ENCODE measurements at regions not wholly inside any gene's neighbourhood (a gene's known extent, or its start where the extent isn't known, plus 50 kb on each side); places are given as distances from the start of the nearest gene placed in this dataset.
"Not testable (repeated sequence)": the region's sequence is repeated elsewhere in the genome, so short reads cannot be mapped to it uniquely, and the experiment has no call there.

DNA sequence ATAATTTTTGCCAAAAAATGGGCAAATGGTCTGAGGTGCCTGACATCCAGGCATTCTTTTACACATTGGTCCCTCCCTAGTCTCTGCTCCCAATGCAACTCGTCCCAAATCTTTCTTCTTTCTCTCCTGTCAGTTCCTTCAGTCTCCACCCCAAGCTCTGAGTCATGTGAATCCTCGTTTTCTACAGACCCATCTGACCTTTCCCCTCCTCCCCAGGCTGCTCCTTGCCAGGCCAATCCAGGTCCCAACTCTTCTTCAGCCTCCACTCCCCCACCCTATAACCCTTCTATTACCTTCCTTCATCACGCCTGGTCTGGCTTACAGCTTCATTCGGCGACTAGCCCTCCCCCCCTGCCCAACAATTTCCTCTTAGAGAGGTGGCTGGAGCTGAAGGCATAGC lies 55.3 kb downstream of the BBS10 start:
- not testable (repeated sequence) for H3K27ac Mint-ChIP-seq; H3K27me3 Mint-ChIP-seq (ENCODE audit: low read depth); H3K4me3 Mint-ChIP-seq; H3K4me1 Mint-ChIP-seq; DNase-seq (ENCODE audit: low spot score in 2 of 2, unreplicated experiment in 2 of 2); H3K36me3 Mint-ChIP-seq; H3K9me3 Mint-ChIP-seq

- not testable (repeated sequence) for H3K27ac Mint-ChIP-seq; H3K9me3 Mint-ChIP-seq; H3K27me3 Mint-ChIP-seq (ENCODE audit: low read depth); H3K36me3 Mint-ChIP-seq; H3K4me3 Mint-ChIP-seq; DNase-seq (ENCODE audit: low spot score in 2 of 2, unreplicated experiment in 2 of 2); H3K4me1 Mint-ChIP-seq
Observed at GRCh38 chr12:76292305-76292704, 55.9 kb downstream of the BBS10 start.

DNA sequence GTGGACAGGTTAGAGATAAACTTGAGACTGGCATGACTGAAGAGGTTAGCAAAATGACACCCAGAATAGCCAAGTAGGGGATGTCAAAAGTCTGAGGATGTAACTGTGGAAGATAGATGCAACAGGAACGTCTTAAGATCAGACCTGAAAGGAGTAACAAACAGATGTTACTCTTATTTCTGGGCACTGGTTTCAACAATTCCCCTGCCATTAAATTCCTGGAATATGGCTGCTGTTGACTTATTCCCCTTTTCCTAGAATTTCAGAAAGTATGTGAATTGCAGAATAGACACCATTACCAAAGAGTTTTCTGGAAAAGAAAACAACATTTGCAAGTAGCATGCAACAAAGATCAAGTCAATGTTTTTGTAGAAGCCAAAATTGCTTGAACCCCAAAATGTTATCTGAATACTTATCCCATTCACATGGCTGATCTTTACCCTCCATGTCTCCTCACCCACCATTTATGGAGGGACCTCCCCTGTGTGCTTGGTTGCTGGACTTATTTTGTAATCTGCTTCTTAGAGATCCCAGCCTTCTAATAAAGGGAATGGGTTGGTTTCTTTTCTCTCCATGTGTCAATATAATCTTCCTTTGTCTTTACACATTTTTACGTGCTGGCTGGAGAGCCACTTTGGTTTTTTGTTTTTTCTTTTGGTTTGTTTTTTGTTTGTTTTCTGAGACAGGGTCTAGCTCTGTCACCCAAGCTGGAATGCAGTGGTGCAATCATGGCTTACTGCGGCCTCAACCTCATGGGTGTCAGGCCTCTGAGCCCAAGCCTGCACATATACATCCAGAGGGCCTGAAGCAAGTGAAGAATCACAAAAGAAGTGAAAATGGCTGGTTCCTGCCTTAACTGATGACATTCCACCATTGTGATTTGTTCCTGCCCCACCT lies 57.0 kb downstream of the BBS10 start:
- H3K27me3 Mint-ChIP-seq (ENCODE audit: low read depth): no peaks in the 10 kb centered on the region
- no peak for DNase-seq (ENCODE audit: low spot score in 2 of 2, unreplicated experiment in 2 of 2)
- H3K4me3 Mint-ChIP-seq: no peak overlapping the region
- no peak overlapping the region for H3K27ac Mint-ChIP-seq
- no peaks in the 10 kb centered on the region for H3K36me3 Mint-ChIP-seq
- TF ChIP-seq, protein P1, sequence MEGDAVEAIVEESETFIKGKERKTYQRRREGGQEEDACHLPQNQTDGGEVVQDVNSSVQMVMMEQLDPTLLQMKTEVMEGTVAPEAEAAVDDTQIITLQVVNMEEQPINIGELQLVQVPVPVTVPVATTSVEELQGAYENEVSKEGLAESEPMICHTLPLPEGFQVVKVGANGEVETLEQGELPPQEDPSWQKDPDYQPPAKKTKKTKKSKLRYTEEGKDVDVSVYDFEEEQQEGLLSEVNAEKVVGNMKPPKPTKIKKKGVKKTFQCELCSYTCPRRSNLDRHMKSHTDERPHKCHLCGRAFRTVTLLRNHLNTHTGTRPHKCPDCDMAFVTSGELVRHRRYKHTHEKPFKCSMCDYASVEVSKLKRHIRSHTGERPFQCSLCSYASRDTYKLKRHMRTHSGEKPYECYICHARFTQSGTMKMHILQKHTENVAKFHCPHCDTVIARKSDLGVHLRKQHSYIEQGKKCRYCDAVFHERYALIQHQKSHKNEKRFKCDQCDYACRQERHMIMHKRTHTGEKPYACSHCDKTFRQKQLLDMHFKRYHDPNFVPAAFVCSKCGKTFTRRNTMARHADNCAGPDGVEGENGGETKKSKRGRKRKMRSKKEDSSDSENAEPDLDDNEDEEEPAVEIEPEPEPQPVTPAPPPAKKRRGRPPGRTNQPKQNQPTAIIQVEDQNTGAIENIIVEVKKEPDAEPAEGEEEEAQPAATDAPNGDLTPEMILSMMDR (IDR thresholded peaks at IDR 0.05; ENCODE audit: unreplicated experiment): no peak
- H3K9me3 Mint-ChIP-seq: peaks cover 3% of the 10 kb centered on the region
- no peaks in the 10 kb centered on the region for H3K4me1 Mint-ChIP-seq

DNA sequence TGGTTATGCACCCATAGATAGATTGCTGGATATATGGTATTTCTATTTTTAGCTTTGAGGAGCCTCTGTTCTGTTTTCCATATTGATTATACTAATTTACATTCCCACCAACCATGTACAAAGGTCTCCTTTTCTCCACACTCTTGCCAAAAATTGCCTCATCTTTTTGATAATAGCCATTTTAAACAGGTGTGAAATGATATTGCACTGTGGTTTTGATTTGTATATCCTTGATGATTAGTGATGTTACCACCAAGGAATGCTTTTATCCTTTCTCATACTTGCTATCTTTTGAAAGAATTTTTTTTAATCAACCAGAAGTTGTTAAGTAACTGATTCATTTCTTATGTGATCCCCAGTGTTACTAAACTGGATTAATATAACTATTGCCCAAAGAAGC lies 60.0 kb downstream of the BBS10 start:
- TF ChIP-seq, protein P1 (IDR thresholded peaks at IDR 0.05; ENCODE audit: unreplicated experiment): no peak
- DNase-seq (ENCODE audit: low spot score in 2 of 2, unreplicated experiment in 2 of 2): no peak

DNA sequence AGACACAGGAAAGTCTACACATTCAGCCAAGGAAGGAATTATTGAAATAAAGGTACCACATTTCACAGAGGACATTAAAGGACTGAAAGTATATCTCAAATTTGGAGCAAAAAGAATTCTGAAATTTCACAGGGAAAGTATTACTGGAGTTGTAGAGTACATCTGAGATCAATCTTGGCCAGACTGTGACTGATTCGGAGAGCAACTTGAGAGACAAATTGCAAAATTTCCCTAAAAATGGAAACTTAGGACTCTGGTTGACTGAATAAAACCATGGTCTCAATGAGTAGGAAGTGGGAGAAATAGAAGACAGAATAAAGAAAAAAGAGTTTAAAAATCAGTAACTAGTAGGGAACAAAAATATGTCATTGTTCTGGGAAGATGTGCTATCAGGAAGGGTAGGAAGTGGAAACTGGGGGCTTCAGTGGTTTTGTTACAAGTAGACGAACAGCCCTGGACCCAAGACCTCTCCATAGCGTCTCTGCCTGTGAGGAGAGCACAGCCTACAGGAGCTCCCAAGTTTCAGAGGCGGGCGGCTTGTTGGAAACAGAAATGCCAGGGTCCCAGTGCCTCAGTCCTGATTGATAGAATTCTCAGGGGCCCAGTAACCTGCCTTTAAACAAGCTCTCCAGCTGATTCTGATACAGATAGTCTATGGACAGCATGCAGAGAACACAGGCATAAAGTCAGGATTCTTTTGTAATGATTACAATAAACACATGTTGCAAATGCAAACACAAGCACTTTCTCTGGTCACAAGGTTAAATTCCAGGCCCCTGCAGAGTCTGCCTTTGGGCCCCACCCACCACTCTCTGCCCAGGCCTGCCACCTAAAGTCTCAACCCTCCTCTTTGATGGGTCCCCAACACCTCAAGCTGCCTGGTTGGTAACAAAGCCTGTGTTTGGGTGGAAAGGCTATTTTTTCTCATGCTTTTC lies 63.1 kb downstream of the BBS10 start:
- H3K4me1 Mint-ChIP-seq: no peaks in the 10 kb centered on the region
- H3K9me3 Mint-ChIP-seq: no peaks in the 10 kb centered on the region
- no peak overlapping the region for H3K27ac Mint-ChIP-seq
- no peak overlapping the region for H3K4me3 Mint-ChIP-seq
- DNase-seq (ENCODE audit: low spot score in 2 of 2, unreplicated experiment in 2 of 2): no peak
- no peaks in the 10 kb centered on the region for H3K27me3 Mint-ChIP-seq (ENCODE audit: low read depth)
- TF ChIP-seq, protein P1 (IDR thresholded peaks at IDR 0.05; ENCODE audit: unreplicated experiment): no peak
- no peaks in the 10 kb centered on the region for H3K36me3 Mint-ChIP-seq

More for the DNA sequence above, 60.0 kb downstream of the BBS10 start:
- no peaks in the 10 kb centered on the region for H3K36me3 Mint-ChIP-seq
- no peak overlapping the region for H3K4me3 Mint-ChIP-seq
- no peaks in the 10 kb centered on the region for H3K27me3 Mint-ChIP-seq (ENCODE audit: low read depth)
- no peaks in the 10 kb centered on the region for H3K4me1 Mint-ChIP-seq
- H3K27ac Mint-ChIP-seq: no peak overlapping the region
- peaks cover 3% of the 10 kb centered on the region for H3K9me3 Mint-ChIP-seq

- TF ChIP-seq, protein P1 (IDR thresholded peaks at IDR 0.05; ENCODE audit: unreplicated experiment): no peak
- no peak for DNase-seq (ENCODE audit: low spot score in 2 of 2, unreplicated experiment in 2 of 2)
- no peaks in the 10 kb centered on the region for H3K9me3 Mint-ChIP-seq
- H3K27me3 Mint-ChIP-seq (ENCODE audit: low read depth): no peaks in the 10 kb centered on the region
- no peaks in the 10 kb centered on the region for H3K36me3 Mint-ChIP-seq
- H3K4me1 Mint-ChIP-seq: no peaks in the 10 kb centered on the region
- H3K4me3 Mint-ChIP-seq: no peak overlapping the region
- H3K27ac Mint-ChIP-seq: no peak overlapping the region
Observed at GRCh38 chr12:76282744-76283143, 65.5 kb downstream of the BBS10 start.

Data from mesothelial cell of epicardium (in vitro differentiated cells).